ENCODE measurements at regions not wholly inside any gene's neighbourhood (a gene's known extent, or its start where the extent isn't known, plus 50 kb on each side); places are given as distances from the start of the nearest gene placed in this dataset.

- no peak for TF ChIP-seq TCF4 (CRISPR knock-in tag; IDR thresholded peaks at IDR 0.05; ENCODE audit: borderline replicate concordance)
- no peak for TF ChIP-seq POU6F1 (CRISPR knock-in tag; IDR thresholded peaks at IDR 0.05; ENCODE audit: borderline replicate concordance, low read depth)
- no peak for TF ChIP-seq ISL1 (CRISPR knock-in tag; IDR thresholded peaks at IDR 0.05)
- no peak for TF ChIP-seq ZFP30 (CRISPR knock-in tag; IDR thresholded peaks at IDR 0.05)
- no peak for TF ChIP-seq GLIS3 (CRISPR knock-in tag; IDR thresholded peaks at IDR 0.05)
- no peak for TF ChIP-seq ZC3H10 (CRISPR knock-in tag; IDR thresholded peaks at IDR 0.05)
- TF ChIP-seq BACH2 (CRISPR knock-in tag; IDR thresholded peaks at IDR 0.05; ENCODE audit: borderline replicate concordance) = no peak
- TF ChIP-seq TOX (CRISPR knock-in tag; IDR thresholded peaks at IDR 0.05; ENCODE audit: borderline replicate concordance) = no peak
Observed at GRCh38 chr20:55540013-55540412, 465.3 kb downstream of the CBLN4 start.

GRCh38 chr20:55538261-55538908 lies 466.9 kb downstream of the CBLN4 start:
- TF ChIP-seq ISL1 (CRISPR knock-in tag; IDR thresholded peaks at IDR 0.05) = peak; percentile 46; the same call in 1 of the 2 replicates
- TF ChIP-seq ARNTL (CRISPR knock-in tag; IDR thresholded peaks at IDR 0.05; ENCODE audit: borderline replicate concordance, low read depth) = no peak
- no peak for TF ChIP-seq GLIS3 (CRISPR knock-in tag; IDR thresholded peaks at IDR 0.05)
- TF ChIP-seq PPARA (CRISPR knock-in tag; IDR thresholded peaks at IDR 0.05; ENCODE audit: borderline replicate concordance) = no peak
- no peak for ATAC-seq

More at GRCh38 chr20:55540013-55540412, 465.3 kb downstream of the CBLN4 start:
- ATAC-seq = no peak

GRCh38 chr20:55535366-55535765 lies 470.0 kb downstream of the CBLN4 start:
- TF ChIP-seq ZFP3 (CRISPR knock-in tag; IDR thresholded peaks at IDR 0.05) (no peak), TSHZ2 (CRISPR knock-in tag; IDR thresholded peaks at IDR 0.05) (no peak), CSRNP3 (CRISPR knock-in tag; IDR thresholded peaks at IDR 0.05) (no peak), ZNF70 (CRISPR knock-in tag; IDR thresholded peaks at IDR 0.05) (no peak), ESRRG (CRISPR knock-in tag; IDR thresholded peaks at IDR 0.05) (no peak), PATZ1 (CRISPR knock-in tag; IDR thresholded peaks at IDR 0.05; ENCODE audit: borderline replicate concordance) (no peak), PPARA (CRISPR knock-in tag; IDR thresholded peaks at IDR 0.05; ENCODE audit: borderline replicate concordance) (no peak), ARNTL (CRISPR knock-in tag; IDR thresholded peaks at IDR 0.05; ENCODE audit: borderline replicate concordance, low read depth) (no peak), ZNF8 (CRISPR knock-in tag; IDR thresholded peaks at IDR 0.05) (no peak), TOX (CRISPR knock-in tag; IDR thresholded peaks at IDR 0.05; ENCODE audit: borderline replicate concordance) (no peak), ZC3H10 (CRISPR knock-in tag; IDR thresholded peaks at IDR 0.05) (no peak), CSDC2 (CRISPR knock-in tag; IDR thresholded peaks at IDR 0.05) (no peak)
- ATAC-seq = no peak

- no peak for TF ChIP-seq ISL1 (CRISPR knock-in tag; IDR thresholded peaks at IDR 0.05)
- TF ChIP-seq ZFP3 (CRISPR knock-in tag; IDR thresholded peaks at IDR 0.05) = no peak
- no peak for TF ChIP-seq GLIS3 (CRISPR knock-in tag; IDR thresholded peaks at IDR 0.05)
- TF ChIP-seq ZNF565 (CRISPR knock-in tag; conservative IDR thresholded peaks at IDR 0.05; ENCODE audit: low read depth) = no peak
- TF ChIP-seq TCF4 (CRISPR knock-in tag; IDR thresholded peaks at IDR 0.05; ENCODE audit: borderline replicate concordance) = no peak
- no peak for TF ChIP-seq ESRRG (CRISPR knock-in tag; IDR thresholded peaks at IDR 0.05)
- no peak for ATAC-seq
Observed at GRCh38 chr20:55533632-55534031, 471.7 kb downstream of the CBLN4 start.

All from SK-N-SH treated with all-trans-retinoic acid at 6 μM for 48 hours (cell line).